Stimulated activated CD8-positive, alpha-beta memory T cell treated with anti-CD3 and anti-CD28 coated beads, Interleukin-12 subunit alpha, Interleukin-12 subunit beta, amount 100 ng/mL, for 4 hours (primary cell): ENCODE measurements at regions not wholly inside any gene's neighbourhood (a gene's known extent, or its start where the extent isn't known, plus 50 kb on each side); places are given as distances from the start of the nearest gene placed in this dataset.
"Not testable (repeated sequence)": the region's sequence is repeated elsewhere in the genome, so short reads cannot be mapped to it uniquely, and the experiment has no call there.

Source experiments
- DNase-seq: peaks from one replicate; pipeline ENCODE4 v3.0.0-alpha.2; 2020; ENCODE audit warnings: low read depth

DNA sequence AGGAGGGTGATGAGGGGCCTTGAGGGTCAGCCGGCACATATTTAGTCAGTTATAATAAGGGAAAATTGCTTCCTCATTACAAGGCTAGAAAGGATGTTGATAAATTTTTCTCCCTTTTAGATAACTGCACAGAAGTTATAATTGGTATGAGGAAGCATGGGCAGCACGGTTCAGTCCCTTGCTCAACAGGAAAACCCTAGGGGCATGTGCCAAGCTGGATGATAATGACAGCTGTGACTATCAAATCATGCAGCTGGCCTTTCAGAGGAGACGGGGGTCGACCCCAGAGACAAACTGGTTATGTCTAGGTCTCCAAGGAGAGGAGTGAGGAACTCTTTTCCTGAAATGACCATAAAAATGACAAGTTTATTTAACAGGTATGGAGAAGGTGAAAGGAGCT, 448.1 kb upstream of the VRK2 start:
- no peak for DNase-seq

DNA sequence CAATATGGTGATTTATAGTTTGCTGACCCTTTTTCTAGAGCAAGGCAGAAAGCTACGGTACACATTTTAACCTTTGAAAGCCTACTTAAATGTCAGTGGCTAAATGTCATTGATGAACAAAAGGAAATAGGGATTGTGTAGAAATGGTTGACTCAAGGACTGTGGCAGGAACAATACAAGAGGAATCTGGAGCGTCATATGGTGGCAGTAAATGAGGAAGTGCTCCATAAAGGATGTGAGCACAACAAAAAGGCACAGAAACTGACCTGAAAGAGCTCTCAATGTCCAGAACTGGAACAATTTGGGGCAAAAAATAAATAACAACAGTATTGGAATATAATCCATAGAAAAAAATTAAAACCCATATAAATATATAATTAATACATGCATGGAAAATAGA, 443.9 kb upstream of the VRK2 start:
- no peak for DNase-seq

DNA sequence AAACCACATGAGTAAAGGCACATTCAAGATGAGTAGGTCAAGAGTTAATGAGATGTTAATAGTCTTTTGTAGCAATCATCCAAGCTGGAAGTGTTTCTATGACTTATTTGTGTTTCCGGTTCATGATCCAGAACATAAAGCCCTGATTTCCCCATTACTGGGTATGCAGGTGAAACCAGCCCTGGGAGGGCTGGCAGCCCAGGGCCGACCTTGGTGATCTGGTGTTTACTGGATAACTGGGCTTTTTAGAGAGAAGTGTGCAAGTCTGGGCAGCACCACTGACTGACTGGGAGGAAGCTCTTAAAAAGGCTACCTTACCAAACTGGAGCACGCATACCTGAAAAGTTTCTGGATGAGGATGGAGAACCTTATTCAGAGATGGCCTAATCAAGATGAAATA, 431.6 kb upstream of the VRK2 start:
- no peak for DNase-seq

DNA sequence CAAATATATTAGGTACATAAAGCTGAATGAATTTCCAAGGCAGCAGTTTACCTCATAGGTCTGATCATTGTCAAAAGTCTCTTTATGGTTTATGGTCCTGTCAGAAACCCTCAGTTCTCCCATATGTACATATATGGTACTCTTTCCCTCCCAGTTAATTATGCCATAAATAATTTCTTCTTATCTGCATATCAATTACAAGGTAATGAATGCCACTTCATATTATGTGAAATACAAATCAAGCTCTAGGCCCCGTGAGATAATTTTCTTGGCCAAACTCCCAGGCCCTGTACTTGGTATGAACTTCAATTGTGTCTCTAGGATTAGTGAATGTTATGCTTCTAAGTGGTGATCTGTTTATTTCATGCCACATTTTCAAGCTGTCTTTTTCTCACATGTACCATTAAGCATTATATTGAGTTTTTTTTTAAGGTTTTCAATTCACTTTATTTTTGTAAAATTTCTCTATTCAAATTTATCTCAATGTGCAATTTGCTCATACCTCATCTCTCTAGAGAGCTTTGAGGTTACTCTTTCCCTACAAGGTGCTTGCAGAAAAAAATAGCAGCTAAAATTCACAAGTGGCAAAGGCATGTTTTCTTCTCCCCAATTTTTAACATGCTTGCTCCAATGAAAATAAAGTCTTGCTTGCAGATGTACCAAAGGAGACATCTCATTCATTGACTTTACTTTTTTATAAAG, 430.6 kb upstream of the VRK2 start:
- no peak for DNase-seq

DNA sequence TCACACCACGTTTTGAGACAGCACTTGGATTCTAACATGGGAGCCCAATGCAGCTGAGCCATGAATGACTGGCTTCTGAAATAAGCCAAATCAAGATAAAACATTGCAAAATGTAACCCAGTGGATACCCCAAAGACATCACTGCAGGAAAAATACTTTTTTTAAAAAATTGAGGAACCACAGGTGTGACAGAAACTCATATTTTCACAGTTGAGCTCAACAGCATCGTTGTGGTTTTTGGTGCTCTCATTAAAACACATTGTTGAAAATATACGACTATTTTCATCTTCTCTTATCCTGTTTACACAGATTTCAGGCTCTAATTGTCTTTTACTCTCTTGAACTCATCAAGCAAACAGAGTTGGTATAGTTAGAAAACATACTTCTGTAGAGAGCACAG, 429.3 kb upstream of the VRK2 start:
- DNase-seq, result no peak

DNA sequence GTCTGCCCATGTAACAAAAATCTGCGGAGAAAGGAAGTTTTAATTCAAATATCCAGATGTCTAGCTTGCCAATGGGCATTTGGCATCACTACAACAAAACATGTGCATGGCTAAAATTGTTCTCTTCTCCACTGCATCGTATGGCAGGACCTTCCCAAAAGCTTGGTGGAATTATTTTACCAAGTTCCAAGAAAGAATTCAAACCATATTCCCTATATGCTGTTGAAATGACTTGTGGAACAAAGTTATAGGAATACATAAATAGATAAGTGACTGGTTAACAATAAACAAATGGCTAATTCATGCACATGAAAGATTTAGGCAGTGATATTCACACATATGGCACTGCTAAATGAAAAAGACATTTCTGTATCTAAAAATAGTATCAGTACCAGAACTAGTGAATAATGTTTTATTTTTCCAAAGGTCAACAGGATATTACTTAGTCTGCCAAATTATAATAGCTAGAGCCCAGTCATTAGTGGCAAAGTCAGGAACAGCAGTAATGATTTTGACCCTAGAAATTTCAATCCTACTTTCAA, 425.4 kb upstream of the VRK2 start:
- DNase-seq, result no peak

DNA sequence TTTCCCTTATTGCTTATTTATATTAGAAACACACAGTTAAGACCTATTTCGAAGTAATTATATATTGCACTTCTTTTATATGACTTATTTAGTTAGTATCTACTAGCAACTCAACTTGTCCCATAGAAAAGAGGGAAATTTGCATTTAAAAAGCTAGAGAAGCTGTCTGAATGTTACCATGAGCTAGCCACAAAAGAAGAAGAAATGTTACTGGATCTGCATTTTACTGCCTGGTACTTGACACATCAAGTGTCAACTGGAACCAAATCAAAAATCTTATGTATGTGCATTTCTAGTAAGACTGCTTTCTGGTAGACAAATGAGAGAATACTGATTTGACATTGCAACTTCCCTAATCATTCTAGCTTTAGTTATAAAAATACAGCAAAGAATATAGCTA, 424.6 kb upstream of the VRK2 start:
- no peak for DNase-seq

DNA sequence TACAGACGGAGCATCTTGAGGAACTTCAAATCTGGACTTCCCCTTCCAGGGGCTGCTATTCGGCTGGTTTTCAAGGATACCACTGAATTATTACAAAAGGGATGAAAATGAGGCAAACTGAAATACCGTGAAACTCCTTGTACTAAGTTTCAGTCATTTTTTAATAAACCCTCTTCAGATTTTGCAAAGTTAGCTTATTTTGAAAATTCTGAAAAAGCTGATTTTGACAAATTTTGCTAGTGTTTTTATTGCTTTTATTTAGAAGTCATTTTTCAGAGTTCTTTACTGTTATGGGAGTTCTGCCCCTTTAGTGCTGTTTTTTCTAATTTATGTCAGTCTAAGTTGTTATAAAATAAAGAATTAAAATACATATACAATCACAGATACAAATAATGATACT, 390.4 kb upstream of the VRK2 start:
- no peak for DNase-seq

DNA sequence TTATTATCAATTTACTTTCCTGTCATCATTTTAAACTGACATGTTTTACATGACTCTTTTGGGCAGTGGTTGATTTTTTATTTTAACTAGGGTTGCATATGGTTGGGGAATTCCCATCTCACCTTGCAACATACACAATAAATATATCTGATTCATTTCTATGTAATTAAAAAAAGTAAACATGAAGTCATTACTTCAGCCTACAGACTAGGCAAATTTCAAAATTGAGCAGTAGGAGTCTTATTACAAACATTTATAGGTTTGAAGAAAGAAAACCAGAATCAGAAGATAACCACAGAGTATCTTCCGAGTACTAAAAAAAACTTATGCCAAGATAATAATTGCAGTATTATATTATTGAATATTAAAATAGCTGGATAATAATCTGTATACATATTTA, 377.0 kb upstream of the VRK2 start:
- no peak for DNase-seq

DNA sequence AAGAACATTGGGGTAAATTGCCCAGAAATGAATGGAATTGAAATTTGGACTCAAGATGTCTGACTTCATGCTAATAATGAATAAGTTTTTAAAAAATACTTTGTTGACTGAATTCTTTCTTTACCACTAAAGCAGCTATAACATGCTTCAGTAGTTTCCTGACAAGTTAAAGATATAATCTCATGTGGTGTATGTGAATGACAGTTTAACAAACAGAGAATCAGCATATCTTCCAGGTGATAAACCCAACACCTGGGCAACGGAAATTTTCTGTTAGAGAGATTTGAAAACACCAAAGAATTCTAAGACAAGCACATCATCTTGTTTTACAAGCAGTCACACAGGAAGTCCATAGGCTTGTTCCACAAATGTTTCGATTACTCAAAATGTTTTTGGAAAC, 372.6 kb upstream of the VRK2 start:
- no peak for DNase-seq

DNA sequence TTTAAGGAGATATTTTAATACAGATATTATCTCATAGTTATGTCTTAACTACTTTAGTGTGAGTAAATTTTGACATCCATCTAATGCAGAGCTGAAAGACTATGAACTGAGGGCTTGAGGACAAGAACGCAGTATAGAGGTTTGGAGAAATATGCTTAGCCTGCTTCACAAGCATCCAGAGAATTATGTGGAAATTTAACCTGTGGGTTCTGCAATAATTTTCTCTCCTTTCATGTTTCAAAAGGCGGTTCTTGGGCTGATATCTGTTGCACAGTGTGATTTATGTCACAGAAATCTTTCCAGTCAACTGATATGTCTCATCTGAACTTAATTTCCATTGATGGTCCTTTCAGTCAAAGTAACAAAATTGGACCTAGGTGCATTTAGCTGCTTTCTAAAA, 371.9 kb upstream of the VRK2 start:
- DNase-seq, result no peak

DNA sequence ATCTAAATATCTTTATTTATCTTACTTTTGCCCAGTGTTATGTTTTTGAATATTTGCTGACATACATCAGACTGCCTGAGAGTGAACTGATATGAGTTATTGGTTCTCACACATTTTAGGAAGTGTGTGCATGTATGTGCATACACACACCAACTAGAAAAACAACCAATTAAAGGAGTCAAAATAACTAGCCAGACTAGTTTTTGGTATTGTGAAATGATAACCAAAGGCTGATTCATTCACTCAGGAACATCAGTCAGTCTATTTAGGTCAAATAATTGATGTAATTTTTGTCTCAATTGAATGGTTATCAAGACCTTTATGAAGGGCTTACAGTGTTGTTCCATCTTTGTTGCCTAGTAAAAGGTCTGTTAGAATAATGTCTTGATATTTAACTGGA, 369.3 kb upstream of the VRK2 start:
- DNase-seq, result no peak

DNA sequence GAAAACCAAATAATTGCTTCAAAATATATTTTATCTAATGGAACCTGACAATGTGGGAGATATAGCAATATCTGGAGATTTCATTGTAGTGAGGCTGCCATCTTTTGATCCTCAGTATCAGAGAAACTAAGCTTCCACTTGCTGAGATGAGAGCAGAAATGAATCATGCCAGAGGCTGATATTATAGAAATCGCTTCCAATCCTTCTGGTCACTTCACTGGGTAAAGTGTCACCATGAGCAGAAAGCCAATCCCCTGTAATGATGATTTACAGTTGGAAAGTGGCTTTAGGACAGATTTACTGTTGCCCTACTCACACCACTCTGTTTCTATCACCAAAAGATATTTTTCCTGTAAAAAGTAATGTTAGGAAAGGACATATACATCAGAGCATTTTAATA, 365.0 kb upstream of the VRK2 start:
- DNase-seq, result no peak

DNA sequence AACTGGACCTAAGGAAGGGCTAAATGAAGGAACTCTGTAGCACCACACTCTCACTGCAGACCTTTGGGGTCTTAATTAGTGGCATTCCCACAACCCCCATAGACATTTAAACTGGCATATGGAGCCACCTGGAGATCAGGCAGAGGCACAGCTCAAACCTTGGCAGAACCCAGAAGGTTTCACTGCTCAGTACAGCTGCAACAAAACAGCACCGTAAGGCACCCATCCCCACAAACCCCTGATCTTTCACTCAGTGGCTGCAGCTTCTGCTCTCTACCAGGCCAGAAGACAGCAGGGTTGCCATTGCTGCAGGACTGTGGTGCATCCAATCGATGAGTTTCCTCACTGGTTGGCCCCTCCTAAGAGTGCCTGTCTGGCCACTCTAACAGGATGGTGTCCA, 361.6 kb upstream of the VRK2 start:
- no peak for DNase-seq

DNA sequence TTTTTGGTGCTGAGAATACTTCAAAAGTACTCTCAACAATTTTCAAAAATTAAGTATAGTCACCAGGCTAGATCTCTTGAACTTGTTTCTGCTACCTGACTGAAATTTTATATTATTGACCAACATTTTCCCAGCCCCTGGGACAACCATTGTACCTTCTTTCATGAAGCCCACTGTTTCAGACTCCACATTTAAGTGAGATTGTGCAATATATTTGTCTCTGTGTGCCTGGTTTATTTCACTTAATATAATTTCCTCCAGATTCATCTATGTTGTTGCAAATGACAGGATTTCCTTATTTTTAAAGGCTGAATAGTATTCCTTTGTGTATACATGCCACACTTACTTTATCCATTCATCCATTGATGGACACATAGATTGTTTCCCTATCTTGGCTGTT, 354.2 kb upstream of the VRK2 start:
- DNase-seq, result no peak

DNA sequence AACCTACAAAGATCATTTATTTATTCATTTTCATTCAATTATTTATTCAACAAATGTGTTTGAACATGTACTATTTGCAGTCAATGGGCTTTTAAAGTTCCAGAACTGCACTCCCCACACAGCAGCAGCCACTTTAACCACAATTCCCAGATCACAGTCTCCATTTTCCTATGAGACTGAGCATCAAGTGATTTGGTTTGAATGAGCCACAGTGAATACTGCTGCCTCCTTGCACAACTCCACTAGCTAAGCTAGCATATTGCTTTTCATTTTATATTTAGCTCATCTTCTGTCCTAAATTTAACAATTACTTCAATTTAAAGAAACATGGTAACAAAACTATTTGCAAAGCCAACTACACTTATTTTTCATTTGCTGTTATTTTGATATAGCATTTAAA, 353.4 kb upstream of the VRK2 start:
- DNase-seq, result no peak

DNA sequence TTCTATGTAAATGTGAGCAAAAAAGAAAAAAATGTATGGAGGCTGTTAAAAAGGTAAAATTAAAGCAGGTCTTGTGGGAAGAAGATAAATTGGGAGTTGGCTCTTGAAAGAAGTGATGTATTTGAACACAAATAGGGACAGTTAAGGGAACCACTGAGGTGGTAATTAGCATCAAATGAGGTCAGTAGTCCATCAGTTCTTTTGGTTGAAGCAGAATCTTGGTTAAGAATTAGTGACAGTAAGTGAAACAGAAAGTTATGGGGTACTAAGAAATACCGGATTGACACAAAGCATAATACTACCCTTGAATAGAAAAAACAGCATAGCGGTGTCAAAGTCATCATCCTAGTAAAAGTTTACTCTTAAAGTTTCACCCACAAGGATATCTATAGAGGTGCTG, 352.6 kb upstream of the VRK2 start:
- no peak for DNase-seq

DNA sequence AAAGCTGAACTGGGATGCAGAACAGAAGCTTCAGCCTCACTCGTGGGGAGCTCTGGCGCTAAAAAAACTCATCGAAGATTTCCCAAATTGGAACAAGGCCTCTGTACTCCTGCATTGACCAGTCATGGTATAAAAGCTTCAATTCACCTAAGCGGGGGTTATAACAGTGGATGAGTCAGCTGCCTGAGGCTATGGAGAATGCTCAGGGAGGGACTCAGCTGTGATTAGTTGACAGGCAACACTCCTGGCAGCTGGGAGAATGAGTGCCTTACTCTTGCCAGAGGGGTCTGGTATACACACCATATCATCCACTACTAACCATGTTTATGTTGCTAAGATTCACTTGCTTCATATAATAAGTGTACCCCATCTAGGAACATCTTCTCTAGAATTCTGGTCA, 350.6 kb upstream of the VRK2 start:
- no peak for DNase-seq

DNA sequence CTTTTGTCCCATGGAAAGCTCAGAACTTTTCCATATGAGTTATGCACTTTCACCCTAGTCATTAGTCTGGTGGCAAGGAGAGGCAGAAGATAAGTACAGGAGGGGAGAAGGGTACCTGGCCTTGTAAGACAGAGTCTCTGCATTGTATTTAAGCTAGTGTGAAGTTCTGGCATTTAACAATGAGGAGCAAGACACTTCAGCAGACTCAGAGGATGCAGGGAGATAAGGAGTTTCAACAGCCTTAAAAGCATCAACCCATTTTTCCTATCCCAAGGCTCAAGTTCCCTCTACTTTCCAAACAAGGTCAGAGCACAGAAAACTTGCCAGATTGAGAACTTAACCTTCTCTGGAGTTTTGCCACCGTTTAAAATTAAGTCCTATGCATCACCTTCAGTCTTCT, 348.2 kb upstream of the VRK2 start:
- DNase-seq, result no peak

DNA sequence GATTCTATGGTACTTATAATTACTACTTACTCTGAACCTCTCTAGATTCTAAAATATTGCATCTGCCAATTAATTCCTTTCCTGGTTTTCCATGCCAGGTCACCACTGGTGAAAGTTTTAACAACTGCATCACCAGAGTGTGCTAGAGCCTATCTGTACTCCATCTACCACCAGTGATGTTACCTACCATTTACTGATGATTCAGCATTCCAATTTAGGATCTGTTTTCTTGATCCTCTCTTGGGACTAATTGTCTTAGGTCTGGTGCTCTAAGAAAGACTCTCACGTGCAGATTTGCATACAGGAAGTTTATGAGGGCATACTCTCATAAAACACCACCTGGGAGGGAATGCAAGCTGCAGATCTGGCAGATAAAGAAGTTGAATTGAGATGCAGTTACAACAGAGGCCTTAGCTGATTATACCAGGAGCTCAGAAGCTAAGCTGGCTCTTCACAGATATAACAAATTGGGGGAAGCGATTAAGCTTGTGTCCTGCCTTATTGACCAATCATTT, 347.6 kb upstream of the VRK2 start:
- DNase-seq, result no peak

DNA sequence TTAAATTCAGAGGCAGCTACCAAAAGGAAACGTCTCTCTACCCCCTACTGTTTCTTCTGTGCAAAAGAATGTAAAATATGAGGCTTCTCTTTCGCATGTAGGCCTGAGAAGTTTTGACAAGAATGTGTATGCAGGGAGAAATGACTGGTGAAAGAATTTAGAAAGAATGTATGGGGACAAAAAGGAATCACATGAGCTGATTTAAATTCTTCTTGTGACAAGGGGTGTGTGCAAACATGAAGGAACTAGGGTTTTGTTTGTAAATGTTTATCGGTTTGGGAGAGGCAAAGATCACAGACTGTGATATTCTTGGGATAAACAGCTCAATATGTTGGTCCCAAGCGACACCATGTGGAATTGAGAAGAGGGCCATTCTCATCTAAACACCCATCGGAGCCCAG, 345.2 kb upstream of the VRK2 start:
- DNase-seq, result no peak

DNA sequence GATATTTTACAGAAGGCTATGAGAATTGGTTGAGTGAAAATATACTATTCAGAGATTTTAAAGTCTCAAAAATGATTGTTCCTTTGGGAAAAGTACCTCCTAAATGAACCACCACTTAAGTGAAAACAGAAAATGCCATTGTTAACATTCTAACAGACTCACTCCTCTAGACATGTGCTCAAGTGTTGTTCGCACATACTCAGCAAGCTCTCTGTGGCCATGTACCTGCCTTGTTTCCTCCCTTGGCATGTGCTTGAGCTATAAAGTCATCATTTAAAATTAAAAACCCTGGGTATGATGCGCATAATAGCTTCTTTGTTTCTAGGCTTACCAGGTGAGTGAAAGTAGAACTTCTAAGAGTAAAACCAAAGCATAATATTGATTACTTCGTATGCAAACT, 343.2 kb upstream of the VRK2 start:
- no peak for DNase-seq

DNA sequence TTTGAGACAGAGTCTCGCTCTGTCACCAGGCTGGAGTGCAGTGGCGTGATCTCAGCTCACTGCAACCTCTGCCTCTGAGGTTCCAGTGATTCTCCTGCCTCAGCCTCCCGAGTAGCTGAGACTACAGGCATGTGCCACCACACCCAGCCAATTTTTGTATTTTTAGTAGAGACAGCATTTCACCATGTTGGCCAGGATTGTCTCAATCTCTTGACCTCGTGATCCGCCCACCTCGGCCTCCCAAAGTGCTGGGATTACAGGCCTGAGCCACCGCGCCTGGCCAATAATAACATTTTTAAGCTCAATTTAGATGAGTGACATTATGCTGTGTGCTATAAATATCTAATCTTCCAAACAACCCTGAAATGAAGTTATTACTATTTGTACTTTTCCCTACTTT, 338.8 kb upstream of the VRK2 start:
- DNase-seq, result not testable (repeated sequence)

DNA sequence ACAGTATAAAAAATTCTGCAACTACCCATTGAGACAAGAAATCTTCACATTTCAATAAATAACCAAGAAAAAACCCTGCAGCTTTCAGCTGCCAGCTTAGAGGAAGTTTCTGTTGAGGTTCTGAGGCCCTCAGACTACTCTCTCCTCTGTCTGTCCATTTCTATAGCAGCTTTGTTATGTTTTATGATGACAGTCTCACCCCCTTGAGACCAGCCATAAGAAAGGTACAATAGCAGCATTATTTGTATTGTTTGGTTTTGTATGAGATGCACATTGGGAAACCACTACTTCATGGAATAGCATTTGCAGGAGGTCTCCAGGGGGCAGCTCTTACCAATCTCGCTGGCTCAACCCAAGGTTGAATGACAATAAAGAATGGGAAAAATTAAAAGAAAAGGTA, 334.6 kb upstream of the VRK2 start:
- DNase-seq, result no peak
